ENCODE measurements at regions not wholly inside any gene's neighbourhood (a gene's known extent, or its start where the extent isn't known, plus 50 kb on each side); places are given as distances from the start of the nearest gene placed in this dataset.
"Not testable (repeated sequence)": the region's sequence is repeated elsewhere in the genome, so short reads cannot be mapped to it uniquely, and the experiment has no call there.

DNA sequence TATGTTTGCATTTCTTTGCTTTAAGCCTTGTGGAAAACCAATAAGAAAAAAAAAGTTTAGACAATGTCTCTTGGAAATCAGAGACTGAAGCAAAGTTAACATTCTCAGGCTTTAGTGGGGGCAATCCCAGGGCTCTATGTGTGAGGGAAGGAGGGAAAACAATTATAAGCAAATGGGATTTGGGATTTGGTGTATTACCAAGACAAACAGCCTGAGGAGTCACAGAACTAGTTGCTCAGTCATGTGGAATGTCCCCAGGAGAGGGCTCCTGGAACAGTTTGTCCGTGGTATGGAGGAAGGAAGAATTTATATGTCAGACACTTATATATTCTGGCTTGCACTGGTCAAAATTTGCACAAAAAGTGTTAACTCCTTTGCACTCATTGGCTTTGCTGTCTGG lies 562.9 kb upstream of the TPK1 start:
- Histone ChIP-seq H3K9ac (ENCODE audit: low read depth, low read length) (no peak overlapping the region), H3K27ac (ENCODE audit: low read length) (no peak overlapping the region), H3K4me3 (ENCODE audit: low read length) (no peak overlapping the region), H3K4me1 (ENCODE audit: insufficient read depth, low read length) (no peaks in the 10 kb centered on the region), H3K9me3 (ENCODE audit: insufficient read depth, low read depth, low read length) (peaks cover 5% of the 10 kb centered on the region; the same call in 1 of the 2 replicates), H3K27me3 (ENCODE audit: insufficient read depth, low read length) (no peaks in the 10 kb centered on the region), H3K36me3 (ENCODE audit: insufficient read depth, low read depth, low read length) (no peaks in the 10 kb centered on the region)

DNA sequence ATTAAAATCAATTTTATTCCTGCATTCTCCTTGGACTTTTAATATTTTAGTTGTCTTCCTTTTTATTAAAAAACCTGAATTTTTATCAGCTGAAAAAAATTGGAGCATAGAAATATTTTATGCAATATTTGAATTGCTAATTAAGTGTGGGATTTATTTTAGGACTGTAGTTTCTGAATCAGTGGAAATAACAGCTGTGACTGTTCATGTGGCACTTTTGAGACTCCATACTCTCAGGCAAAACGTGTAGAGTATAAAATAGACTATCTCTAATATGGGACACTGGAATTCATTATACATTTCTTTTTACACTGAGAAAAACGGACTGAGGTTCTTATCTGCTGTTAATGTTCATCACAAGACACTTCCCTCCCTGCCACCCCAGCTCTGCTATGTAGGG lies 558.3 kb upstream of the TPK1 start:
- H3K4me1 ChIP-seq (ENCODE audit: insufficient read depth, low read length) = no peaks in the 10 kb centered on the region
- peaks cover 5% of the 10 kb centered on the region; the same call in 1 of the 2 replicates for H3K9me3 ChIP-seq (ENCODE audit: insufficient read depth, low read depth, low read length)
- no peaks in the 10 kb centered on the region for H3K36me3 ChIP-seq (ENCODE audit: insufficient read depth, low read depth, low read length)
- H3K27me3 ChIP-seq (ENCODE audit: insufficient read depth, low read length) = no peaks in the 10 kb centered on the region
- H3K9ac ChIP-seq (ENCODE audit: low read depth, low read length) = no peak overlapping the region
- H3K4me3 ChIP-seq (ENCODE audit: low read length) = no peak overlapping the region
- no peak overlapping the region for H3K27ac ChIP-seq (ENCODE audit: low read length)

DNA sequence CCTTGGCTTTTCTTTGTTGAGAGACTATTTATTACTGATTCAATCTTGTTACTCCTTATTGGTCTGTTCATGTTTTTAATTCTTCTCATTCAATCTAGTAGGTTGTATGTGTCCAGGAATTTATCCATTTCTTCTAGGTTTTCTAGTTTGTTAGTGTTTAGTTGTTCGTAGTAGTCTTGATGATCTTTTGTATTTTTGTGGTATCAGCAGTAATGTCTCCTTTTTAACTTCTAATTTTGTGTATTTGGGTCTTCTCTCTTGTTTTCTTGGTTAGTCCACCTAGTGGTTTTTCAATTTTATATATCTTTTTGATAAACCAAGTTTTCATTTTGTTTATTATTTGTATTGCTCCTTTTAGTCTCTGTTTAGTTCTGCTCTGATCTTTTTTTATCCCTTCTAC lies 546.9 kb upstream of the TPK1 start:
- no peaks in the 10 kb centered on the region for H3K27me3 ChIP-seq (ENCODE audit: insufficient read depth, low read length)
- H3K9ac ChIP-seq (ENCODE audit: low read depth, low read length) = no peak overlapping the region
- no peak overlapping the region for H3K27ac ChIP-seq (ENCODE audit: low read length)
- H3K4me1 ChIP-seq (ENCODE audit: insufficient read depth, low read length) = no peaks in the 10 kb centered on the region
- H3K36me3 ChIP-seq (ENCODE audit: insufficient read depth, low read depth, low read length) = no peaks in the 10 kb centered on the region
- no peaks in the 10 kb centered on the region; the same call in 1 of the 2 replicates for H3K9me3 ChIP-seq (ENCODE audit: insufficient read depth, low read depth, low read length)
- no peak overlapping the region for H3K4me3 ChIP-seq (ENCODE audit: low read length)

GRCh38 chr7:145378197-145378596 lies 542.3 kb upstream of the TPK1 start:
- Histone ChIP-seq H3K4me1 (ENCODE audit: insufficient read depth, low read length) (no peaks in the 10 kb centered on the region), H3K27ac (ENCODE audit: low read length) (no peak overlapping the region), H3K9me3 (ENCODE audit: insufficient read depth, low read depth, low read length) (no peaks in the 10 kb centered on the region), H3K9ac (ENCODE audit: low read depth, low read length) (no peak overlapping the region), H3K4me3 (ENCODE audit: low read length) (no peak overlapping the region), H3K36me3 (ENCODE audit: insufficient read depth, low read depth, low read length) (no peaks in the 10 kb centered on the region), H3K27me3 (ENCODE audit: insufficient read depth, low read length) (no peaks in the 10 kb centered on the region)

DNA sequence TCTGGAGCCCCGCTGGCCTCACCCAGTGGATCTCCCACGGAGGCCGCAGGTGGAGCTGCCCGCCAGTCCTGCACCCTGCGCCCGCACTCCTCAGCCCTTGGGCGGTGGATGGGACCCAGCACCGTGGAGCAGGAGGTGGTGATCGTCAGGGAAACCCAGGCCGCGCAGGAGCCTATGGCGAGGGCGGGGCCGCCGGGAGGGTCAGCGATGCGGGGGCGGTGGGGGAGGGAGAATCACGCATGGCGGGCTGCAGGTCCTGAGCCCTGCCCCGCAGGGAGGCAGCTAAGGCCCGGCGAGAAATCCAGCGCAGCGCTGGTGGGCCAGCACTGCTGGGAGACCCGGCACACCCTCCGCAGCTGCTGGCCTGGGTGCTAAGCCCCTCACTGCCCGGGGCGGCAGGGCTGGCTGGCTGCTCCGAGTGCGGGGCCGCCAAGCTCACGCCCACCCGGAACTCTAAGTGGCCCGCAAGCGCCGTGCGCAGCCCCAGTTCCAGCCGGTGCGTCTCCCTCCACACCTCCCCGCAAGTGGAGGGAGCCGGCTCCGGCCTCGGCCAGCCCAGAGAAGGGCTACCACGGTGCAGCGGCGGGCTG lies 524.8 kb upstream of the TPK1 start:
- Histone ChIP-seq H3K4me3 (ENCODE audit: low read length) (no peak overlapping the region), H3K36me3 (ENCODE audit: insufficient read depth, low read depth, low read length) (no peaks in the 10 kb centered on the region), H3K9me3 (ENCODE audit: insufficient read depth, low read depth, low read length) (no peaks in the 10 kb centered on the region), H3K4me1 (ENCODE audit: insufficient read depth, low read length) (no peaks in the 10 kb centered on the region), H3K27ac (ENCODE audit: low read length) (no peak overlapping the region), H3K27me3 (ENCODE audit: insufficient read depth, low read length) (no peaks in the 10 kb centered on the region), H3K9ac (ENCODE audit: low read depth, low read length) (no peak overlapping the region)

DNA sequence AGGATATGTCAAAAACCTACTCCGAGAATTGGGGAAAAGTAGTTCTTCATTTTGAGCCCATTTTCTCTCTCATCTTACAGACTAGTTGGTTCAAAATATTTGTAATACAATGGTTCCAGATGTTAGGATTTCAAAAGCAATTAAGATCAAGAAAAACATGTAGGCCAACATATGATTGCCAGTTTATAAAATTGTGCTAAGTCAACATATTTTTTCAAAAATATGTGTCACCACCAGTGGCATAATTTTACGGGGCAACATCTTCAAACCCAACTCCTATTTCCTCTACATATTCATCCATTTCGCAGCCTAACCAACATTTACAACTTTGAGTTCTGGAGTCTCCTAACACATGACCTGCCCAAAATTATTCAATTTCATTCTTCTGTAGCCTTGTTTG lies 514.5 kb upstream of the TPK1 start:
- Histone ChIP-seq H3K27ac (ENCODE audit: low read length) (no peak overlapping the region), H3K36me3 (ENCODE audit: insufficient read depth, low read depth, low read length) (no peaks in the 10 kb centered on the region), H3K27me3 (ENCODE audit: insufficient read depth, low read length) (no peaks in the 10 kb centered on the region), H3K9me3 (ENCODE audit: insufficient read depth, low read depth, low read length) (peaks cover 7% of the 10 kb centered on the region; the same call in 1 of the 2 replicates), H3K9ac (ENCODE audit: low read depth, low read length) (no peak overlapping the region), H3K4me3 (ENCODE audit: low read length) (no peak overlapping the region), H3K4me1 (ENCODE audit: insufficient read depth, low read length) (no peaks in the 10 kb centered on the region)

- H3K27me3 ChIP-seq (ENCODE audit: insufficient read depth, low read length); H3K27ac ChIP-seq (ENCODE audit: low read length); H3K4me3 ChIP-seq (ENCODE audit: low read length); H3K9me3 ChIP-seq (ENCODE audit: insufficient read depth, low read depth, low read length); H3K9ac ChIP-seq (ENCODE audit: low read depth, low read length); H3K4me1 ChIP-seq (ENCODE audit: insufficient read depth, low read length); H3K36me3 ChIP-seq (ENCODE audit: insufficient read depth, low read depth, low read length): not testable (repeated sequence)
These were observed 513.6 kb upstream of the TPK1 start for GRCh38 chr7:145349452-145349851.

DNA sequence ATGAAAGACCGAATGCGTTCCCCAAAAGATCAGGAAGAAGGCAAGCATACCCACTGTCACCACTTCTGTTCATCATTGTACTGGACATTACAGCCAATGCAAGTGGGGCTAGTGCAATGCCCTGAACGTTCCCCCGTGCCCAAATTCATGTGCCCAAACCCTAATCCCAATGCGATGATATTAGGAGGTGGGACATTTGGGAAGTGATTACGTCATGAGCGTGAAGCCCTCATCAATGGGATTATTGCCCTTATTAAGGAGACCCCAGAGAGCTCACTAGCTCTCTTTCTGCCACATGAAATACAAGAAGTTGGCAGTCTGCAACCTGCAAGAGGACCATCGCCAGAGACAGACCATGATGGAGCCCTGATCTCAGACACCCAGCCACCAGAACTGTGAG lies 511.4 kb upstream of the TPK1 start:
- Histone ChIP-seq H3K4me1 (ENCODE audit: insufficient read depth, low read length) (no peaks in the 10 kb centered on the region), H3K27ac (ENCODE audit: low read length) (no peak overlapping the region), H3K27me3 (ENCODE audit: insufficient read depth, low read length) (no peaks in the 10 kb centered on the region), H3K9me3 (ENCODE audit: insufficient read depth, low read depth, low read length) (peaks cover 7% of the 10 kb centered on the region; the same call in 1 of the 2 replicates), H3K4me3 (ENCODE audit: low read length) (no peak overlapping the region), H3K36me3 (ENCODE audit: insufficient read depth, low read depth, low read length) (no peaks in the 10 kb centered on the region), H3K9ac (ENCODE audit: low read depth, low read length) (no peak overlapping the region)

GRCh38 chr7:145339319-145339718 lies 503.5 kb upstream of the TPK1 start:
- H3K27me3 ChIP-seq (ENCODE audit: insufficient read depth, low read length) = no peaks in the 10 kb centered on the region
- H3K36me3 ChIP-seq (ENCODE audit: insufficient read depth, low read depth, low read length) = no peaks in the 10 kb centered on the region
- H3K27ac ChIP-seq (ENCODE audit: low read length) = no peak overlapping the region
- no peak overlapping the region for H3K4me3 ChIP-seq (ENCODE audit: low read length)
- no peaks in the 10 kb centered on the region for H3K4me1 ChIP-seq (ENCODE audit: insufficient read depth, low read length)
- H3K9me3 ChIP-seq (ENCODE audit: insufficient read depth, low read depth, low read length) = no peaks in the 10 kb centered on the region
- no peak overlapping the region for H3K9ac ChIP-seq (ENCODE audit: low read depth, low read length)

- H3K4me3 ChIP-seq (ENCODE audit: low read length) = no peak overlapping the region
- H3K9me3 ChIP-seq (ENCODE audit: insufficient read depth, low read depth, low read length) = no peaks in the 10 kb centered on the region; the same call in none of the 2 replicates
These were observed 495.7 kb upstream of the TPK1 start for GRCh38 chr7:145331522-145331921.

DNA sequence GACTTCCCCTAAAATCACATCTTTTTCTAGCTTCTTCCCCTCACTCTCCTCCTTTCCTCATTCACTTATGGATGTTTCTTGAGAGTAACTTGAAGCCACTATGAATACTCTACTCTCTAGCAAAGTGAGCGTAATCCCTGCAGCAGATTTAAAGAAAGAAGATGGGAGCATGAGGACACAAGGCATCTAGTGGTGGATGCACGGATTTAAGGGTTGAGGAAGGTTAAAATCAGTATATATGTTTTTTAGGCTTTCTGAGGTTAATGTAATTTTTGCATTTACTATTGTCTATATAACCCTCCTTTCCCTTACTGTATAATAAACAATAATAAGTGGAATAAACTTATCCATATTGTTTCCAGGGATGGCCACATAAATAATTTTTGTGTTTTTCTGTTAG lies 495.2 kb upstream of the TPK1 start:
- no peak overlapping the region for H3K9ac ChIP-seq (ENCODE audit: low read depth, low read length)
- no peaks in the 10 kb centered on the region; the same call in none of the 2 replicates for H3K9me3 ChIP-seq (ENCODE audit: insufficient read depth, low read depth, low read length)
- no peak overlapping the region for H3K27ac ChIP-seq (ENCODE audit: low read length)
- H3K4me1 ChIP-seq (ENCODE audit: insufficient read depth, low read length) = no peaks in the 10 kb centered on the region
- H3K36me3 ChIP-seq (ENCODE audit: insufficient read depth, low read depth, low read length) = no peaks in the 10 kb centered on the region
- no peak overlapping the region for H3K4me3 ChIP-seq (ENCODE audit: low read length)
- no peaks in the 10 kb centered on the region for H3K27me3 ChIP-seq (ENCODE audit: insufficient read depth, low read length)

More at GRCh38 chr7:145331522-145331921, 495.7 kb upstream of the TPK1 start:
- H3K27me3 ChIP-seq (ENCODE audit: insufficient read depth, low read length) = no peaks in the 10 kb centered on the region
- no peak overlapping the region for H3K27ac ChIP-seq (ENCODE audit: low read length)
- H3K4me1 ChIP-seq (ENCODE audit: insufficient read depth, low read length) = no peaks in the 10 kb centered on the region
- no peak overlapping the region for H3K9ac ChIP-seq (ENCODE audit: low read depth, low read length)
- H3K36me3 ChIP-seq (ENCODE audit: insufficient read depth, low read depth, low read length) = no peaks in the 10 kb centered on the region

DNA sequence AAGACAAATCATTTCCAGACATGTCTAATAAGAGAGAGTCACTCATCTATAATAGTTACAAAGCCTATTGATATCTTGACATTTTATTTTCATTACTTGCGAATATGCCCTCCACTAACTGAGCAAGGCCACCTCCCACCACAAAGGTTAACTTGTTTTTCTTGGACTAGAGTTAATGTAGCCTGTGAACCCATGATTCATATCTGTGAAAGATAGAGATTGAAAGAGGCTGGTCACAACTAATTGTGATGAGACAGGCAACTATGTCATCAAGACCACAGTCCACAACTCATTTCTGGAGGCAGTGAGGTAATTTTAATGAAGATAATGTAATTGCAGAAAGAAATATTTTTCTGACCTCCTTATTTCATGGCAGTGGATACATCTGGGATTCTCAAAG lies 491.8 kb upstream of the TPK1 start:
- H3K36me3 ChIP-seq (ENCODE audit: insufficient read depth, low read depth, low read length) = no peaks in the 10 kb centered on the region
- no peak overlapping the region for H3K4me3 ChIP-seq (ENCODE audit: low read length)
- no peak overlapping the region for H3K27ac ChIP-seq (ENCODE audit: low read length)
- H3K9me3 ChIP-seq (ENCODE audit: insufficient read depth, low read depth, low read length) = no peaks in the 10 kb centered on the region
- no peak overlapping the region for H3K9ac ChIP-seq (ENCODE audit: low read depth, low read length)
- H3K4me1 ChIP-seq (ENCODE audit: insufficient read depth, low read length) = no peaks in the 10 kb centered on the region
- H3K27me3 ChIP-seq (ENCODE audit: insufficient read depth, low read length) = no peaks in the 10 kb centered on the region
